RPMI8226 (cell line): ENCODE measurements at regions not wholly inside any gene's neighbourhood (a gene's known extent, or its start where the extent isn't known, plus 50 kb on each side); places are given as distances from the start of the nearest gene placed in this dataset.

Experiments
- DNase-seq: peaks from one replicate; pipeline ENCODE4 v3.0.0-alpha.2; 2015

GRCh38 chr2:66897691-66898150 is 462.8 kb downstream of the MEIS1 start:
- no peak for DNase-seq

- DNase-seq = no peak
Observed at GRCh38 chr2:66899109-66899508, 464.2 kb downstream of the MEIS1 start.

GRCh38 chr2:66899648-66900047 is 464.7 kb downstream of the MEIS1 start:
- DNase-seq = no peak

GRCh38 chr2:66901344-66901743 is 466.4 kb downstream of the MEIS1 start:
- no peak for DNase-seq

- no peak for DNase-seq
Observed at GRCh38 chr2:66903183-66903582, 468.3 kb downstream of the MEIS1 start.

GRCh38 chr2:66903745-66904465 is 469.0 kb downstream of the MEIS1 start:
- DNase-seq = no peak

- DNase-seq = no peak
Observed at GRCh38 chr2:66915237-66915636, 480.3 kb downstream of the MEIS1 start.

GRCh38 chr2:66919286-66919685 is 477.8 kb upstream of the ETAA1 start:
- DNase-seq = no peak

GRCh38 chr2:66920415-66920814 is 476.7 kb upstream of the ETAA1 start:
- no peak for DNase-seq

- no peak for DNase-seq
Observed at GRCh38 chr2:66925128-66925527, 472.0 kb upstream of the ETAA1 start.

- DNase-seq = no peak
Observed at GRCh38 chr2:66926594-66927112, 470.5 kb upstream of the ETAA1 start.

GRCh38 chr2:66929632-66930338 is 467.3 kb upstream of the ETAA1 start:
- no peak for DNase-seq

- no peak for DNase-seq
Observed at GRCh38 chr2:66930339-66931220, 466.6 kb upstream of the ETAA1 start.

GRCh38 chr2:66938471-66938967 is 458.6 kb upstream of the ETAA1 start:
- no peak for DNase-seq

GRCh38 chr2:66940080-66940479 is 457.1 kb upstream of the ETAA1 start:
- no peak for DNase-seq

- DNase-seq = no peak
Observed at GRCh38 chr2:66948234-66948633, 448.9 kb upstream of the ETAA1 start.

- DNase-seq = no peak
Observed at GRCh38 chr2:66957198-66957597, 439.9 kb upstream of the ETAA1 start.

GRCh38 chr2:66957677-66958076 is 439.5 kb upstream of the ETAA1 start:
- DNase-seq = no peak

GRCh38 chr2:66960161-66960560 is 437.0 kb upstream of the ETAA1 start:
- no peak for DNase-seq

- DNase-seq = no peak
Observed at GRCh38 chr2:66962716-66963115, 434.4 kb upstream of the ETAA1 start.

GRCh38 chr2:66966631-66967030 is 430.5 kb upstream of the ETAA1 start:
- DNase-seq = no peak

GRCh38 chr2:66968946-66969345 is 428.2 kb upstream of the ETAA1 start:
- DNase-seq = no peak

GRCh38 chr2:66981074-66981473 is 416.1 kb upstream of the ETAA1 start:
- DNase-seq = no peak
